ENCODE measurements at regions not wholly inside any gene's neighbourhood (a gene's known extent, or its start where the extent isn't known, plus 50 kb on each side); places are given as distances from the start of the nearest gene placed in this dataset.

- TF ChIP-seq CTCF (IDR thresholded peaks at IDR 0.05) (no peak), POLR2AphosphoS5 (IDR thresholded peaks at IDR 0.05) (no peak), POLR2A (IDR thresholded peaks at IDR 0.05; ENCODE audit: low read depth) (no peak), EP300 (IDR thresholded peaks at IDR 0.05) (no peak)
These were observed 1120.2 kb upstream of the TMPRSS15 start for GRCh38 chr21:19523746-19524145.
